Neural crest cell (in vitro differentiated cells): ENCODE measurements at regions not wholly inside any gene's neighbourhood (a gene's known extent, or its start where the extent isn't known, plus 50 kb on each side); places are given as distances from the start of the nearest gene placed in this dataset.
A peak's percentile ranks its signal among the peaks of the same experiment; 100 is the strongest.

Experiments
- DNase-seq: peaks from one replicate; pipeline ENCODE4 v3.0.0; 2021; ENCODE audit warnings: low read depth, mixed read lengths, low spot score
- H3K27ac Mint-ChIP-seq: one replicate; pipeline ENCODE4 v1.8.0; 2021; ENCODE audit warnings: mild to moderate bottlenecking, mixed read lengths; ENCODE audit not compliant: unreplicated experiment
- H3K27me3 Mint-ChIP-seq: 2 replicates; pipeline ENCODE4 v1.8.0; 2021; ENCODE audit warnings: low read depth, mild to moderate bottlenecking, mixed read lengths
- H3K36me3 Mint-ChIP-seq: 2 replicates; pipeline ENCODE4 v1.8.0; 2021; ENCODE audit warnings: low read depth, mild to moderate bottlenecking, mixed read lengths
- H3K4me1 Mint-ChIP-seq: 2 replicates; pipeline ENCODE4 v1.8.0; 2021; ENCODE audit warnings: mixed read lengths
- H3K4me3 Mint-ChIP-seq: one replicate; pipeline ENCODE4 v1.8.0; 2021; ENCODE audit warnings: mild to moderate bottlenecking, mixed read lengths
- H3K9me3 Mint-ChIP-seq: 2 replicates; pipeline ENCODE4 v1.8.0; 2021; ENCODE audit warnings: mixed read lengths
- CTCF ChIP-seq: fragments of 200-600 bp; sonication (generic); conservative IDR thresholded peaks from 2 replicates; pipeline ENCODE4 v1.5.0; 2021; ENCODE audit warnings: antibody characterized with exemption, mild to moderate bottlenecking

GRCh38 chr1:187630653-187631380 is 802.1 kb downstream of the PLA2G4A start:
- Mint-ChIP-seq H3K27me3 (no peaks in the 10 kb centered on the region), H3K4me1 (no peaks in the 10 kb centered on the region), H3K4me3 (no peak overlapping the region), H3K27ac (no peak overlapping the region), H3K9me3 (peaks cover 6% of the 10 kb centered on the region), H3K36me3 (peaks cover 3% of the 10 kb centered on the region)
- no peak for TF ChIP-seq CTCF
- no peak for DNase-seq

- Mint-ChIP-seq H3K27ac (no peak overlapping the region), H3K4me1 (no peaks in the 10 kb centered on the region), H3K27me3 (no peaks in the 10 kb centered on the region), H3K9me3 (peaks cover 6% of the 10 kb centered on the region), H3K36me3 (peaks cover 3% of the 10 kb centered on the region), H3K4me3 (no peak overlapping the region)
- no peak for DNase-seq
- no peak for TF ChIP-seq CTCF
Measured at GRCh38 chr1:187631381-187631675, 802.6 kb downstream of the PLA2G4A start.

GRCh38 chr1:187631984-187632383 is 803.2 kb downstream of the PLA2G4A start:
- no peak for DNase-seq
- no peaks in the 10 kb centered on the region for H3K4me1 Mint-ChIP-seq
- H3K27me3 Mint-ChIP-seq = no peaks in the 10 kb centered on the region
- H3K4me3 Mint-ChIP-seq = no peak overlapping the region
- no peak for TF ChIP-seq CTCF
- peaks cover 9% of the 10 kb centered on the region for H3K9me3 Mint-ChIP-seq
- H3K36me3 Mint-ChIP-seq = peaks cover 3% of the 10 kb centered on the region
- no peak overlapping the region for H3K27ac Mint-ChIP-seq

GRCh38 chr1:187634940-187635339 is 806.2 kb downstream of the PLA2G4A start:
- Mint-ChIP-seq H3K4me1 (peaks cover 3% of the 10 kb centered on the region), H3K36me3 (peaks cover 3% of the 10 kb centered on the region), H3K27ac (peak overlapping the region; percentile 7), H3K27me3 (no peaks in the 10 kb centered on the region), H3K9me3 (peaks cover 14% of the 10 kb centered on the region), H3K4me3 (no peak overlapping the region)
- TF ChIP-seq CTCF = no peak
- DNase-seq = no peak

GRCh38 chr1:187638733-187639434 is 810.1 kb downstream of the PLA2G4A start:
- no peak overlapping the region for H3K4me3 Mint-ChIP-seq
- no peaks in the 10 kb centered on the region for H3K36me3 Mint-ChIP-seq
- H3K27me3 Mint-ChIP-seq = no peaks in the 10 kb centered on the region
- H3K4me1 Mint-ChIP-seq = peaks cover 3% of the 10 kb centered on the region
- DNase-seq = no peak
- no peak overlapping the region for H3K27ac Mint-ChIP-seq
- peaks cover 8% of the 10 kb centered on the region for H3K9me3 Mint-ChIP-seq
- no peak for TF ChIP-seq CTCF
